ENCODE measurements at regions not wholly inside any gene's neighbourhood (a gene's known extent, or its start where the extent isn't known, plus 50 kb on each side); places are given as distances from the start of the nearest gene placed in this dataset.

DNA sequence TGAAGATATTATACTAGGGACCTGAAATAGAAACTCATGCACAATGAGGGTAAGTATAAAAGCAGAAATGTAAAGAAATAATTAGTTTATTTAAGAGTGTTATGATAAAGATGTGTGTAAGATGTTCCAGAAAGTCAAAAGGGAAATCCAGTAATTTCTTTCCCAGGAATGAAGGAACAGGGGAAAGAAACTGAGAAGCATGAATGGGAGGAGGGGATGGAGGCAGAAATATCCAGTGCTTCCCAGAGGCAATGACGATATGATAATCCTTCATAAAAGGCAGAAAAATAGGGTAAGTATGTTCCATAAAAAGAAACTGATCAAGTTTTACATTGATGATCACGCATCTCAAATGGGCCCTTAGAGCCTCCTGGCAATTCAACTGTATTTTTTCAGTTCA is 120.7 kb upstream of the LPAR1 start:
- no peaks in the 10 kb centered on the region for H3K9me3 ChIP-seq (ENCODE audit: control insufficient read depth in 4 of 4, low read length in 3 of 4)
- H3K4me1 ChIP-seq (ENCODE audit: control insufficient read depth in 4 of 4, insufficient read depth in 4 of 4, low read length in 3 of 4), result no peaks in the 10 kb centered on the region
- H3K4me3 ChIP-seq (ENCODE audit: low read depth in 1 of 3, low read length in 3 of 3), result no peak overlapping the region
- no peaks in the 10 kb centered on the region for H3K36me3 ChIP-seq (ENCODE audit: control insufficient read depth in 4 of 4, insufficient read depth in 3 of 4, low read depth in 1 of 4, low read length in 3 of 4)
- H3K27me3 ChIP-seq (ENCODE audit: control insufficient read depth in 4 of 4, insufficient read depth in 4 of 4, low read length in 3 of 4), result peaks cover 0 to 5% (median 0%) of the 10 kb centered on the region in 4 donors
- H3K9ac ChIP-seq (ENCODE audit: low read depth in 1 of 2, low read length in 2 of 2), result no peak overlapping the region
- no peak overlapping the region for H3K27ac ChIP-seq (ENCODE audit: low read depth in 1 of 2, low read length in 2 of 2)
- DNase-seq (ENCODE audit: low spot score), result no peak
- 80% methylated on average over 2 of the region's 2 CpGs for WGBS
- TF ChIP-seq FOXA2 (IDR thresholded peaks at IDR 0.05), result no peak

DNA sequence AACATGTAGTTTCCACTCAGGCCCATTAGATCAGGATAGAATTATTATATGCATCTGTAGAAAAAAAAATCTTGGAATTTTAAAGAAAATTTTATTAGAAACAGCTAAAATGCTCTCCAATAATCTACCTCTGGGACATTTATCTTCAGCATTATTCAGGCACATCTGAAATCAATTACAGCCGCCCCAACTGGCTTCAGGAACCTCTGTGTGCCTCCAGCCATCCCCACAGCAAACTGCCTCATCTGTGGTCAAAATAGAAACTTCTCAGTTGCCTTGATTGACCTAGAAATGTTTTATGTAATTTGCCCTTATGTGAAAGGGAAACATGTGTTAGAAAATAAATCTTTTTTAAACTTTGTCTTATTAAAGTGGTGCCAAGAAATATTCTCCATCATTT is 120.1 kb upstream of the LPAR1 start:
- Histone ChIP-seq H3K9ac (ENCODE audit: low read depth in 1 of 2, low read length in 2 of 2) (no peak overlapping the region), H3K36me3 (ENCODE audit: control insufficient read depth in 4 of 4, insufficient read depth in 3 of 4, low read depth in 1 of 4, low read length in 3 of 4) (no peaks in the 10 kb centered on the region), H3K4me1 (ENCODE audit: control insufficient read depth in 4 of 4, insufficient read depth in 4 of 4, low read length in 3 of 4) (no peaks in the 10 kb centered on the region), H3K27ac (ENCODE audit: low read depth in 1 of 2, low read length in 2 of 2) (no peak overlapping the region), H3K4me3 (ENCODE audit: low read depth in 1 of 3, low read length in 3 of 3) (no peak overlapping the region), H3K27me3 (ENCODE audit: control insufficient read depth in 4 of 4, insufficient read depth in 4 of 4, low read length in 3 of 4) (peaks cover 0 to 4% (median 0%) of the 10 kb centered on the region in 4 donors), H3K9me3 (ENCODE audit: control insufficient read depth in 4 of 4, low read length in 3 of 4) (no peaks in the 10 kb centered on the region)
- TF ChIP-seq JUND (IDR thresholded peaks at IDR 0.05) (no peak), TAF1 (conservative IDR thresholded peaks at IDR 0.05) (no peak), YY1 (IDR thresholded peaks at IDR 0.05) (no peak)
- TF ChIP-seq, protein P1, sequence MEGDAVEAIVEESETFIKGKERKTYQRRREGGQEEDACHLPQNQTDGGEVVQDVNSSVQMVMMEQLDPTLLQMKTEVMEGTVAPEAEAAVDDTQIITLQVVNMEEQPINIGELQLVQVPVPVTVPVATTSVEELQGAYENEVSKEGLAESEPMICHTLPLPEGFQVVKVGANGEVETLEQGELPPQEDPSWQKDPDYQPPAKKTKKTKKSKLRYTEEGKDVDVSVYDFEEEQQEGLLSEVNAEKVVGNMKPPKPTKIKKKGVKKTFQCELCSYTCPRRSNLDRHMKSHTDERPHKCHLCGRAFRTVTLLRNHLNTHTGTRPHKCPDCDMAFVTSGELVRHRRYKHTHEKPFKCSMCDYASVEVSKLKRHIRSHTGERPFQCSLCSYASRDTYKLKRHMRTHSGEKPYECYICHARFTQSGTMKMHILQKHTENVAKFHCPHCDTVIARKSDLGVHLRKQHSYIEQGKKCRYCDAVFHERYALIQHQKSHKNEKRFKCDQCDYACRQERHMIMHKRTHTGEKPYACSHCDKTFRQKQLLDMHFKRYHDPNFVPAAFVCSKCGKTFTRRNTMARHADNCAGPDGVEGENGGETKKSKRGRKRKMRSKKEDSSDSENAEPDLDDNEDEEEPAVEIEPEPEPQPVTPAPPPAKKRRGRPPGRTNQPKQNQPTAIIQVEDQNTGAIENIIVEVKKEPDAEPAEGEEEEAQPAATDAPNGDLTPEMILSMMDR (IDR thresholded peaks at IDR 0.05; ENCODE audit: low read depth, low read length, missing input control), result no peak
- 69% methylated on average over 1 of the region's 1 CpG for WGBS
- DNase-seq (ENCODE audit: low spot score), result no peak

DNA sequence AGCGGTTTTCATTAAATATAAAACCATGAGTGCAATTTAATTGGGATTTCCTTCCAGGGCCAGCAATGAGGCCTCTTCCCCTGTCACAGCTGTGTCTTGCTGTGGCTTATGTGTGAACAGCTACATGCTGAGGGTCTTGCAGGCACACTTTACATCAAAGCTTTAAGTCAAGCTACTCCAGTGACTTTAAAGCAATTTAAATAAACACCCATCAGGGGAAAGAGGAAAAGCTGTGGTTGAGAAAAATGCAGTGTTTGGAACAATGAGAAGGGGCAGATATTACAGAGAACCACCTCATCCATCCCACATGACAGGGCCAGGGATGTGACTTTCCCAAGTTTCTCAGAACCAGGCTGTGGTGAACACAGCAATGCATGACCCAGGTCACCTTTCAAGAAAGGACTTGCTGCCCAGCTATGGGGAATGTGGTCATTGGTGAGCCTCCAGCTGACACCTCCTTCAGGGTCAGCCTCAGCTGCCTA is 115.9 kb upstream of the LPAR1 start:
- Histone ChIP-seq H3K27me3 (ENCODE audit: control insufficient read depth in 4 of 4, insufficient read depth in 4 of 4, low read length in 3 of 4) (no peaks in the 10 kb centered on the region), H3K9ac (ENCODE audit: low read depth in 1 of 2, low read length in 2 of 2) (no peak overlapping the region), H3K4me1 (ENCODE audit: control insufficient read depth in 4 of 4, insufficient read depth in 4 of 4, low read length in 3 of 4) (no peaks in the 10 kb centered on the region), H3K9me3 (ENCODE audit: control insufficient read depth in 4 of 4, low read length in 3 of 4) (no peaks in the 10 kb centered on the region), H3K27ac (ENCODE audit: low read depth in 1 of 2, low read length in 2 of 2) (no peak overlapping the region), H3K4me3 (ENCODE audit: low read depth in 1 of 3, low read length in 3 of 3) (no peak overlapping the region), H3K36me3 (ENCODE audit: control insufficient read depth in 4 of 4, insufficient read depth in 3 of 4, low read depth in 1 of 4, low read length in 3 of 4) (no peaks in the 10 kb centered on the region)
- TF ChIP-seq NR2F2 (IDR thresholded peaks at IDR 0.05), result no peak
- no peak for TF ChIP-seq GABPA (IDR thresholded peaks at IDR 0.05 in 1 of 2, conservative IDR thresholded peaks at IDR 0.05 in 1 of 2)
- TF ChIP-seq, protein P2, sequence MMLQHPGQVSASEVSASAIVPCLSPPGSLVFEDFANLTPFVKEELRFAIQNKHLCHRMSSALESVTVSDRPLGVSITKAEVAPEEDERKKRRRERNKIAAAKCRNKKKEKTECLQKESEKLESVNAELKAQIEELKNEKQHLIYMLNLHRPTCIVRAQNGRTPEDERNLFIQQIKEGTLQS (IDR thresholded peaks at IDR 0.05), result no peak
- no peak for TF ChIP-seq TAF1 (conservative IDR thresholded peaks at IDR 0.05)
- TF ChIP-seq RAD21 (IDR thresholded peaks at IDR 0.05), result no peak
- TF ChIP-seq JUND (IDR thresholded peaks at IDR 0.05), result no peak
- no peak for TF ChIP-seq FOXA2 (IDR thresholded peaks at IDR 0.05)
- TF ChIP-seq, protein P3, sequence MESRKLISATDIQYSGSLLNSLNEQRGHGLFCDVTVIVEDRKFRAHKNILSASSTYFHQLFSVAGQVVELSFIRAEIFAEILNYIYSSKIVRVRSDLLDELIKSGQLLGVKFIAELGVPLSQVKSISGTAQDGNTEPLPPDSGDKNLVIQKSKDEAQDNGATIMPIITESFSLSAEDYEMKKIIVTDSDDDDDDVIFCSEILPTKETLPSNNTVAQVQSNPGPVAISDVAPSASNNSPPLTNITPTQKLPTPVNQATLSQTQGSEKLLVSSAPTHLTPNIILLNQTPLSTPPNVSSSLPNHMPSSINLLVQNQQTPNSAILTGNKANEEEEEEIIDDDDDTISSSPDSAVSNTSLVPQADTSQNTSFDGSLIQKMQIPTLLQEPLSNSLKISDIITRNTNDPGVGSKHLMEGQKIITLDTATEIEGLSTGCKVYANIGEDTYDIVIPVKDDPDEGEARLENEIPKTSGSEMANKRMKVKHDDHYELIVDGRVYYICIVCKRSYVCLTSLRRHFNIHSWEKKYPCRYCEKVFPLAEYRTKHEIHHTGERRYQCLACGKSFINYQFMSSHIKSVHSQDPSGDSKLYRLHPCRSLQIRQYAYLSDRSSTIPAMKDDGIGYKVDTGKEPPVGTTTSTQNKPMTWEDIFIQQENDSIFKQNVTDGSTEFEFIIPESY (IDR thresholded peaks at IDR 0.05), result no peak
- no peak for TF ChIP-seq FOXA1 (IDR thresholded peaks at IDR 0.05)
- TF ChIP-seq YY1 (IDR thresholded peaks at IDR 0.05), result no peak
- TF ChIP-seq, protein P1 (IDR thresholded peaks at IDR 0.05; ENCODE audit: low read depth, low read length, missing input control), result no peak
- TF ChIP-seq, protein P4, sequence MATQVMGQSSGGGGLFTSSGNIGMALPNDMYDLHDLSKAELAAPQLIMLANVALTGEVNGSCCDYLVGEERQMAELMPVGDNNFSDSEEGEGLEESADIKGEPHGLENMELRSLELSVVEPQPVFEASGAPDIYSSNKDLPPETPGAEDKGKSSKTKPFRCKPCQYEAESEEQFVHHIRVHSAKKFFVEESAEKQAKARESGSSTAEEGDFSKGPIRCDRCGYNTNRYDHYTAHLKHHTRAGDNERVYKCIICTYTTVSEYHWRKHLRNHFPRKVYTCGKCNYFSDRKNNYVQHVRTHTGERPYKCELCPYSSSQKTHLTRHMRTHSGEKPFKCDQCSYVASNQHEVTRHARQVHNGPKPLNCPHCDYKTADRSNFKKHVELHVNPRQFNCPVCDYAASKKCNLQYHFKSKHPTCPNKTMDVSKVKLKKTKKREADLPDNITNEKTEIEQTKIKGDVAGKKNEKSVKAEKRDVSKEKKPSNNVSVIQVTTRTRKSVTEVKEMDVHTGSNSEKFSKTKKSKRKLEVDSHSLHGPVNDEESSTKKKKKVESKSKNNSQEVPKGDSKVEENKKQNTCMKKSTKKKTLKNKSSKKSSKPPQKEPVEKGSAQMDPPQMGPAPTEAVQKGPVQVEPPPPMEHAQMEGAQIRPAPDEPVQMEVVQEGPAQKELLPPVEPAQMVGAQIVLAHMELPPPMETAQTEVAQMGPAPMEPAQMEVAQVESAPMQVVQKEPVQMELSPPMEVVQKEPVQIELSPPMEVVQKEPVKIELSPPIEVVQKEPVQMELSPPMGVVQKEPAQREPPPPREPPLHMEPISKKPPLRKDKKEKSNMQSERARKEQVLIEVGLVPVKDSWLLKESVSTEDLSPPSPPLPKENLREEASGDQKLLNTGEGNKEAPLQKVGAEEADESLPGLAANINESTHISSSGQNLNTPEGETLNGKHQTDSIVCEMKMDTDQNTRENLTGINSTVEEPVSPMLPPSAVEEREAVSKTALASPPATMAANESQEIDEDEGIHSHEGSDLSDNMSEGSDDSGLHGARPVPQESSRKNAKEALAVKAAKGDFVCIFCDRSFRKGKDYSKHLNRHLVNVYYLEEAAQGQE (IDR thresholded peaks at IDR 0.05), result no peak
- TF ChIP-seq HNF4A (conservative IDR thresholded peaks at IDR 0.05), result no peak
- TF ChIP-seq, protein P5, sequence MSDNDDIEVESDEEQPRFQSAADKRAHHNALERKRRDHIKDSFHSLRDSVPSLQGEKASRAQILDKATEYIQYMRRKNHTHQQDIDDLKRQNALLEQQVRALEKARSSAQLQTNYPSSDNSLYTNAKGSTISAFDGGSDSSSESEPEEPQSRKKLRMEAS (IDR thresholded peaks at IDR 0.05), result no peak
- TF ChIP-seq HNF4G (IDR thresholded peaks at IDR 0.05), result no peak
- no peak for TF ChIP-seq EGR1 (IDR thresholded peaks at IDR 0.05; ENCODE audit: low read depth in 2 of 2)
- TF ChIP-seq RXRA (IDR thresholded peaks at IDR 0.05), result no peak
- no peak for DNase-seq (ENCODE audit: low spot score)
- 94% methylated on average over 1 of the region's 1 CpG for WGBS

Data from liver (tissue), 8 donors.